Stimulated activated CD4-positive, alpha-beta T cell treated with anti-CD3 and anti-CD28 coated beads, Interleukin-1b, Interleukin-23, amount 100 ng/mL, for 24 hours (primary cell): ENCODE measurements at regions not wholly inside any gene's neighbourhood (a gene's known extent, or its start where the extent isn't known, plus 50 kb on each side); places are given as distances from the start of the nearest gene placed in this dataset.

Source experiments
- DNase-seq, 4 experiments: peaks; one replicate each; pipeline ENCODE4 v3.0.0-alpha.2; 2020; ENCODE audit warnings: low read depth in 4 of 4, low spot score in 1 of 4

- DNase-seq, result no peak
Measured at GRCh38 chr10:131698986-131699385, 201.8 kb upstream of the PPP2R2D start.

GRCh38 chr10:131700032-131700431 is 200.8 kb upstream of the PPP2R2D start:
- no peak for DNase-seq

GRCh38 chr10:131700506-131700905 is 200.3 kb upstream of the PPP2R2D start:
- DNase-seq, result no peak

GRCh38 chr10:131701131-131701947 is 199.5 kb upstream of the PPP2R2D start:
- DNase-seq, result no peak

- DNase-seq, result no peak
Measured at GRCh38 chr10:131702531-131703356, 198.1 kb upstream of the PPP2R2D start.

- no peak for DNase-seq
Measured at GRCh38 chr10:131703541-131703940, 197.3 kb upstream of the PPP2R2D start.

GRCh38 chr10:131703941-131704340 is 196.9 kb upstream of the PPP2R2D start:
- no peak for DNase-seq

GRCh38 chr10:131706476-131706875 is 194.3 kb upstream of the PPP2R2D start:
- no peak for DNase-seq

- no peak for DNase-seq
Measured at GRCh38 chr10:131706952-131707351, 193.9 kb upstream of the PPP2R2D start.

- DNase-seq, result no peak
Measured at GRCh38 chr10:131708225-131708880, 192.5 kb upstream of the PPP2R2D start.

- no peak for DNase-seq
Measured at GRCh38 chr10:131710142-131710861, 190.5 kb upstream of the PPP2R2D start.

GRCh38 chr10:131722121-131722520 is 178.7 kb upstream of the PPP2R2D start:
- DNase-seq, result no peak

- DNase-seq, result no peak
Measured at GRCh38 chr10:131722525-131723264, 178.1 kb upstream of the PPP2R2D start.

GRCh38 chr10:131723297-131724168 is 177.3 kb upstream of the PPP2R2D start:
- no peak for DNase-seq

GRCh38 chr10:131724169-131724545 is 176.7 kb upstream of the PPP2R2D start:
- no peak for DNase-seq

GRCh38 chr10:131724891-131725580 is 175.8 kb upstream of the PPP2R2D start:
- no peak for DNase-seq

- DNase-seq, result no peak
Measured at GRCh38 chr10:131725581-131726069, 175.2 kb upstream of the PPP2R2D start.

- no peak for DNase-seq
Measured at GRCh38 chr10:131726076-131726880, 174.5 kb upstream of the PPP2R2D start.
